IPS DF 19.7 (cell line): ENCODE measurements at regions not wholly inside any gene's neighbourhood (a gene's known extent, or its start where the extent isn't known, plus 50 kb on each side); places are given as distances from the start of the nearest gene placed in this dataset.

Experiments
- DNase-seq: peaks from one replicate; pipeline ENCODE4 v3.0.0-alpha.2; 2013; ENCODE audit warnings: low read depth, low spot score

DNA sequence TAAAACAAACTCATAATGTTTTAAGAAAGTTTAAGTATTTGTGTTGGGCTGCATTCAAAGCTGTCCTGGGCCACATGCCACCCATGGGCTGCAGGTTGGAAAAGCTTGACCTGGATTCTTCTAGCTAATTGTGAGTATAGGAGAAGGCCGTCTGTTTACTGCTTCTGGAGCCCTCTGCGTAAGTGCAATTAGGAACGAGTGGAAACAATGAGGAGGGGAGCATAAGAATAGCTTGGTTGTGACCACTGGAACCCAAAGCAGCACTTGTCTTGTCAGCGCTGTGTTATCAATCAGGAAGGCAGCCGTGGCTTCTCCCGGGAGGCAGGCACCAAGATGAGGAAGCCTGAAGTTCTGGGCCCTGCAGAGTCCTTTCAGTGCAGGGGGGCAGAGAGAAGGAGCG, 110.4 kb upstream of the MBNL2 start:
- DNase-seq: no peak

- no peak for DNase-seq
Measured at GRCh38 chr13:97112446-97113152, 109.5 kb upstream of the MBNL2 start.

DNA sequence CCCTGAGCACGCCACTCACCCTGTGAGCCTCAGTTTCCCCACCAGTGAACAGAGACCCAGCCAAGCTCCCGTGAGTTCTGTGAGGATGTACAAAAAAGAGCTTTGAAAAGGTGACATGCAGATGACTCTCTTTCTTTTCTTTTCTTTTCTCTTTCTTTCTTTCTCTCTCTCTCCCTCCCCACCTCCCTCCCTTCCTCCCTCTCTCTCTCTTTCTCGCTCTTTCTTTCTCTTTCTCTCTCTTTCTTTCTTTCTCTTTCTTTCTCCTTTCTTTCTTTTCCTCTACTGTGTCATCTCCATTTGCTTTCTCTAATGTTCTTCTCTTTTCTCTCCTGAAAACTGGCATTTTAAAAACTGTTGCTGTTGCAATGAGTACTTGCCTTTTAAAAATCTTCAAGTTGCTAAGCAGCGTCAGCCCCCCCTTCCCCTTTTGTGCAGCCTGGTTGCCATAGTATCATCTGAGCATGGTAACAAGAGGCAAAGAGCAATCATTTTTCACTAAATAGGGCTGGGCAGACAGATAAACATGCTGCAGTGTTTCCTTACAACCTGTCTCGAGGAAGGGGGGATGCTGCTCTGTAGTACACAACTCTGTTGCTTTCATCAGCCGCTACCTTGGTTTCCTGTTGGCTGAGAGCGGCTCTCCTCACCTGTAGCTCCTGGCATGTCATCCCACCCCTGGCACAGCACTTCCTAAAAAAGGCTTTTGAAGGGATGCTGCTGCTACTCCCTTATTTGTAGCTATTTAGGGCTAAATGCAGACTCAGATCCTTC, 108.7 kb upstream of the MBNL2 start:
- DNase-seq: no peak

DNA sequence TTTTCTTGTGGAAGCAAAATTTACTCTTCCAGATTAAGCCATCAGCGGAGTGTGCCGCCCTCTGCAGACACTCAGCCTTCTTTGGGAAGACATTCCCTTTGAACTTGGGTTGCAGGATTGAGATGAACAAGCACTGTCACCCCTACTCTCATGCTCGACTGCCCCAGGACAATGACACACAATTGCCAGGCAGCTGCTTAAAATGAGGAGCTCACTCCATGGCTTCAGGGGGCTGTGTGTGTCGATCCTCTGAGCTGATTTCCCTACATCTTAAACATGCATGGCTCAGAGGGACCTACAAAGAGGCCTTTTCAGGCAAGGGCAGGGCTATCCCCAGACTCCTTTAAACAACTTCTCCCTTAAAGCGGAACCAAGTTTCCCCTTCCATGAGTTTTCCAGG, 107.5 kb upstream of the MBNL2 start:
- DNase-seq: no peak

DNA sequence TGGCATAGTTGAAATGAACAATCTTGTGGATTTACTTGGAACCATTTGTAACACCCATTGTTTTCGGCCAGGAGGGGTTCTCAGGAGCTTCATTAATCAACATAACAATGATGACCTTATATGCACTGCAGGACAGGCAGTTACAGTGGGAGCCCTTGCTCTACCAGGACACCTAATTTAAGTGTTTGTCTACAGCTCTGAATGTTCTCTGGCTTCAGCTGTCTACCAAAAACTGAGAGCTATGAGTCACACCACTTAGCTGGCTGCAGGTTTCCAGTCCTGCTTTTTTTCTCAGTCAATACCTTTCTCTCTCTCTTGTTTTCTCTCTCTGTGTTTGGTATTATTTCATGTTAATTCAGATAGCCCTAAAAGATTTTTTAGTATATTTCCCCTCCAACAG, 105.4 kb upstream of the MBNL2 start:
- no peak for DNase-seq

DNA sequence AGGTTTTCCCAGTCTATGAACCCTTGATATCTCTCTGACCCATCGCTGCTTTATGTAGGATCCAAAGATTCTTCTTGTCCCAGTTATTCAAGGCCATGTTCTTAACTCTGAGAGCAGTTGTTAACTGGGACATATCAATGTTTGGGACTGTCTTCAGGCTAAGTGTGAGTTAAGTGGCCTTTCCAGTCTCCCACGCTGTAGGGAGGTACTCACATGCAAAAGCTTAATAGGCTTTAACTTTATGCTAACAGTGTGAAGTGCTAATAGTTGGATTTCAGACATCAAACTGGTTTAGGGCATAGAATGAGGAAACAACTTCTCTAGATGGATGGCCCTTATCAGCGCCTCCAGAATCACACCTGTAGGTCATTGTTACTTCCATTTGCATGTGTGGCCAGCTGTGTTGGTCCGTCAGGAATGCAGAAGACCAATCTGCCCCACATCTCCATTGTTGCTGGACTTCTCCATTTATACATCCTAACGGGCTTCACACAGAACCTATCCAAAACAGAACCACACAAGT, 104.7 kb upstream of the MBNL2 start:
- DNase-seq: no peak

GRCh38 chr13:97119943-97120342, 102.2 kb upstream of the MBNL2 start:
- DNase-seq: no peak

- DNase-seq: no peak
Measured at GRCh38 chr13:97120346-97120745, 101.8 kb upstream of the MBNL2 start.

- no peak for DNase-seq
Measured at GRCh38 chr13:97120976-97121375, 101.2 kb upstream of the MBNL2 start.

GRCh38 chr13:97121894-97122293, 100.2 kb upstream of the MBNL2 start:
- no peak for DNase-seq

GRCh38 chr13:97122381-97122996, 99.6 kb upstream of the MBNL2 start:
- DNase-seq: no peak

DNA sequence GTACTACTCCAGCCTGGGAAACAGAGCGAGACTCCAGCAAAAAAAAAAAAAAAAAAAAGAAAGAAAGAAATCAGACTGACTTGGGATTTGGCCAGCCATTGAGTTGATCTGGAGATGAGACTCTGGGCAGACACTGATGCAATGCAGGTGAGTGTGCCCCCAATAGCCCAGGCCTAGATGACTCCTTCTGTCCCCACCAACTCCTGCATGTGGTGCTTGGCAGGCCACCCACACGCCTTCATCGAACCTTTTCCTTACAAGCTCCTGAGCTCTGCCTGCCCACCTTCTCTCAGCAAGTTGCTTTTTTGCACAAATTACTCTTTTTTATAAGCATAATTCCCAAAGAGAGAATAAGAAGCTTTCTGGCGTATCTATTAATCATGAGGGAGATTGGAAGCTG, 97.9 kb upstream of the MBNL2 start:
- no peak for DNase-seq

DNA sequence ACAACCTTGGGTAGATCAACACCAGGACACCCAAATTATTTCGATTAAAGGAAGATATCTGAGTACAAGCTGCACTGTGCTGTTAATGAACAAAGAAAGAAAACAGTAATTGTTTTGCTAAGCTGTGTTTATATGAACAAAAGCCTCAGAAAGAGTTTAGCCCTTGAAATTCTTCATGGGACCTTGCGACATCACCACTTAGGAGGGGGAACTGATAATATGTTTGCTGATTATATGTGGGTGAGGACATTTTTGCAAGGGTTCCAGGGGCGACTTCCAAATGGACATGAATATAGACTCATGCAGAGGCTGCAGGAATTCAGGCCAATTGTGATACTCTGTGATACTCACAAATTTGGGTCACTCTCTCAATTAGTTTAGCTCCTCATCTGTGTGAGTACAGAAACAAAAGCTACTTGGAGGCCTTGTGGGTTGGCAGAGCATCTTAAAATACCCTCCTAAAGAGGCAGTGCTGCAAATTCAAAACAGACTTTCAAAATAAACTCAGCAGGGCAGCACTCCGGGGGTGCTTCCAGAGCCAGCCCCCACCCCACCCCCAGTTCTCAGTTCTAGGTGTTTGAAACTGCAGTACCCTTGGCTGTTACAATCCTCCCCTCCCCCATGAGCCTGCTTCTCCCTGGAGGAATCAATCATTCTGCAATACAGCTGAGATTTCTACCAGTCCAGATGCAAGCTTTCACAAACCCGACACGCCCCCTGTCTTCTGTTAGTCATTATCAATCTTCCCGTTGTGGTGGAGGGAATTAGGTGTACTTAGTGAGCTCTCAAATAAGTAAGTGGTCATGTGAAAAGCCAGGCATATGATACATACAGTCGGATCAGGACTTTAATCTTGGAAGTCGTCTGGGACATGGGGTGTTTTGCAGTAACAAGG, 97.0 kb upstream of the MBNL2 start:
- no peak for DNase-seq

- no peak for DNase-seq
Measured at GRCh38 chr13:97125810-97126738, 96.1 kb upstream of the MBNL2 start.

DNA sequence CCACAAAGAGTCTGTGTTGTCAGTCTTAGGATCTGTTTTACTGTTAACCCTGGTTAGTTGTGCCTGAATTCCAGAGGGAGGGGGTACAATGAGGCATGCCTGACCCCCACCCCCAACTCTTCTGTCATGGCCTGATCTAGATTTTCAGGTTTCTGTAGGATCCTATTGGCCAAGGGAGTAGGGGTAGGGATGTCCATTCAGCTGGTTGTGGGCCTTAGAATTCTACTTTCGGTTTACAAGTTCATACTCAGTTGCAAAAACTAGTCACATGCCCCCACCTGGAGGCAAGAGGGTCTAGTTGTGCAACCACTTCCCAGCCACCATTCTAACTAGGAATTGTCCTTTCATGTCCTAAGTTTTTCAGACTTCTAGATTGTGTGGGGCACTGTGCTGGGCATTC, 94.3 kb upstream of the MBNL2 start:
- no peak for DNase-seq

- no peak for DNase-seq
Measured at GRCh38 chr13:97130190-97130589, 91.9 kb upstream of the MBNL2 start.

DNA sequence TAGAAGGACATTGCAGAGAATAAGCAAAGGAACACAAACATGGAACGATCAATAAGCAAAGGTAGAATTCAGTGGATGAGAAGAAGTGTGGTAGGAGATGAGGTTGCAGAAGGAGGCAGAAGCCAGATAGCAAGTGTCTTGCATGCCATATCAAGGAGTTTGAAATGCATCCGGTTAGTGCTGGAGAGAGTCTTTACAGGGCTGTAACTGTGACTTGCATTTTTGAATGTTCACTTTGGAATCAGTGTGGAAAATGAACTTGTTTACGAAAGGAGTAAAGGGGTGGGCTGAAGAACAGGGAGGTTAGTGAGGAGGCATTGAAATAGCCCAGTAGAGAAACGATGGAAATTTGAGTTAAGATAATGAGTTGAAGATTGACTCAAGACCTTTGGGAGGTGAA, 90.7 kb upstream of the MBNL2 start:
- DNase-seq: no peak

- DNase-seq: no peak
Measured at GRCh38 chr13:97133554-97133953, 88.6 kb upstream of the MBNL2 start.

DNA sequence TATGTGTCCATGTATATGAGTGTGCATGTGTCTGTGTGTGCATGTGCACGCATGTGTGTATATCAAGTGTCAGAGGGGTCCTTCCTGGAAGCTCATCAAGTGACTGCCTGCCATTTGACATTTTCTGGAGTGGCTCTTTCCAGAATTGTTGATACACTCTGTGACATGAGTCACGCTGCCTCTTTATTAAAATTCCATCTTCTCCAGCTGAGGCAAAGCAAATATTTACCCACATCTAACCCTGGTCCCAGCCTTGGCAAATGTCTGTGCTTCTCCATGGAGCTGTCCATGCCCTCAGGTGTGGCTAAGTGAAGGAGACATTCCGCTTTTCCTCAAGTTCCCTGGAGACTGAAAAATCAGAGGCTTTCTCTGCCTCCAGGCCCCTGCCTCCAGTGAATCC, 88.2 kb upstream of the MBNL2 start:
- no peak for DNase-seq

DNA sequence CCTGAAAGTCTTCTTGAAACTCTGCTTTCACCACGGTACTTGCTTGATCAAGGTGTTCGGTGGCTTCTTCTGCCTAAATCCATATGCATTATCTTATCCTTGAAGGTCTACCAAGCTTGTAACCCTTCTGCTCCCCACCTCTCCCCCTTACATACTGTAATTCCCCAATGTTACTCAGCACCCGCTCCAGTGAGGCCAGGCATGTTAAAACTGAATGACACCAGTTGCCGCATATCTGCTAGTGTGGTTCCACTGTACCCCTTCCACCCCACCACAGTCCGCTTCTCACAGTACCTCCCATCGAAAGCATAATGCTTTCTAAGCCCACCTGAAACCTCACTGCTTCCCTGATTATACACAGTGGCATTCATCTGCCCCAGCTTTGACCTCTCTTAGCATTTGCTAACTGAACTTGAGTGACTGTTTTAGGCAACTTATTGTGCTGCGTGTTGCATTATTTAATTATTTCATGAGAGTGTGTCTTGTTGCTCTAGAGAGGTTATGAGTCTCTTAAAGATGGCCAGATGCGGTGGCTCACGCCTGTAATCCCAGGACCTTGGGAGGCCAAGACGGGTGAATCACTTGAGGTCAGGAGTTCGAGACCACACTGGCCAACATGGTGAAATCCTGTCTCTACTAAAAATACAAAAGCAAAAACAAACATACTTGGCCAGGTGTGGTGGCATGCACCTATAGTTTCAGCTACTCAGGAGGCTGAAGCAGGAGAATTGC, 87.6 kb upstream of the MBNL2 start:
- DNase-seq: no peak
